ENCODE measurements at regions not wholly inside any gene's neighbourhood (a gene's known extent, or its start where the extent isn't known, plus 50 kb on each side); places are given as distances from the start of the nearest gene placed in this dataset.

GRCh38 chr6:19736066-19736465 lies 101.1 kb upstream of the ID4 start:
- TF ChIP-seq POLR2A (IDR thresholded peaks at IDR 0.05; ENCODE audit: low read depth, low read length): no peak
- TF ChIP-seq ATF3 (IDR thresholded peaks at IDR 0.05; ENCODE audit: borderline replicate concordance, extremely low read depth, low read depth, low read length): no peak
- no peak for TF ChIP-seq CTCF (IDR thresholded peaks at IDR 0.05 in 2 of 3, conservative IDR thresholded peaks at IDR 0.05 in 1 of 3; ENCODE audit: control insufficient read depth in 2 of 3, extremely low read depth in 1 of 3, insufficient read depth in 1 of 3, low read depth in 3 of 3, low read length in 3 of 3)
- TF ChIP-seq BRCA1 (IDR thresholded peaks at IDR 0.05; ENCODE audit: low read depth, low read length): no peak
- TF ChIP-seq ZBTB11 (CRISPR knock-in tag; IDR thresholded peaks at IDR 0.05): no peak
- no peak for TF ChIP-seq RAD21 (IDR thresholded peaks at IDR 0.05; ENCODE audit: insufficient read depth, low read depth, low read length)
- TF ChIP-seq BCLAF1 (IDR thresholded peaks at IDR 0.05): no peak

Measured in GM12878 (cell line).